ENCODE measurements at regions not wholly inside any gene's neighbourhood (a gene's known extent, or its start where the extent isn't known, plus 50 kb on each side); places are given as distances from the start of the nearest gene placed in this dataset.

DNA sequence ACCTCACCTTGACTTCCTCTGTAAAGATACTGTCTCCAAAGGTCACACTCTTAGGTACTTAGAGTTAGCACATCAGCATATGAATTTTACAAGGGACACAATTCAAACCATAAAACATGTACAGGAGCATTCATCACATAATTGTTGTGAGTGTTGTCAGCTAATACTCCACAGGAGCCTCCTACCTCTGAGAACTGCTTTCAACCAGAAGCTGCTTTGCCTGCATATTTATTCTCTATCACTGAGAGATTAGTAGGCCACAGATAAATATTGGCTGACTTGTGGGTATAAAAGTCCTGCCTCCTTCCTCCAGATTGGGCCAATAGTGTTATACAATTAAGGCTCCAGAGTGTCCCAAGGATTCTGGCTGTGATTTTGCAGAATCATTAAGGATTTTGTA, 1207.0 kb downstream of the XPNPEP1 start:
- no peak overlapping the region for H3K4me3 ChIP-seq (ENCODE audit: low read length in 2 of 2)
- peaks cover 3 to 11% of the 10 kb centered on the region in 2 donors for H3K9me3 ChIP-seq (ENCODE audit: control insufficient read depth in 2 of 2, insufficient read depth in 1 of 2, low read length in 1 of 2)

DNA sequence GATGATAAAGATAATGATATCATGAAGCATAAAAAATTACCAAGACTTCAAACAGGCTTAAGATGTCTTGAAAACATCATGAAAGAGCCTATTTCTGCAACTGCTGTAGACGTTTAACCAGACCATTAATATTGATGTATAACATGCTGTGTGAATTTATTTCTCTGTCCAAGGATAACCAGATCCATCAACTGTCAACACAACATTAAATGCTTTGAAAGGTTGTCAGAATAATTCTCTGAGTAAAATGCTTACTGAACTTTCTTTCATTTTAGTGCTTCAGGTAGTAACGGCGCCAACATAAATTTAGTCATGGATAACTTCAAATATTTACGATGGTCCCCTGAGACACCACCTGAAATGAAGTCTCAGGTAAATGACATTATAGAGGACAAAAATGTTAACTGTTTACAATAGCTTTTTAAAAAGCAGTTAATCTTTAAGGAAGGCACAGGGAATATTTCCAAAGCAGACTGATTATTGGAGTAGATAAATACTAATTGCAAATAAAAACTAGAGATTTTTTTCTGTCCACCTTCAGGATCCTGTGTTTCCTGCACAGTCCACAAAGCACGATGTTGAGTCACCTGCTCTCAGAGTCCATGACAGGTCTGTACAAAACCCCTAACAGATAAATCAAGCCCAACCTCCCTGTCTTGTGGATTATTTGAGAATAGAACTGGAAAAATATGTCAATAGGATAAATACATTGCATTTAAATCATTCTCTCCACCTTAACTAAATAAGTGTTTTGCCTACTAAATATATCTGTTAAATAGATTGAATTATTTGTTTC, 1213.2 kb downstream of the XPNPEP1 start:
- 87% methylated on average over 5 of the region's 5 CpGs for WGBS
- H3K36me3 ChIP-seq (ENCODE audit: control insufficient read depth in 2 of 2, insufficient read depth in 2 of 2, low read length in 1 of 2) = no peaks in the 10 kb centered on the region
- H3K27ac ChIP-seq (ENCODE audit: low read depth in 1 of 2, low read length in 1 of 2) = no peak overlapping the region
- peaks cover 3 to 11% of the 10 kb centered on the region in 2 donors for H3K9me3 ChIP-seq (ENCODE audit: control insufficient read depth in 2 of 2, insufficient read depth in 1 of 2, low read length in 1 of 2)
- DNase-seq (ENCODE audit: low read depth in 6 of 9, low spot score in 9 of 9) = no peak
- H3K27me3 ChIP-seq (ENCODE audit: control insufficient read depth in 2 of 2, insufficient read depth in 1 of 2, low read length in 1 of 2) = no peaks in the 10 kb centered on the region
- no peak overlapping the region for H3K4me3 ChIP-seq (ENCODE audit: low read length in 2 of 2)
- no peaks in the 10 kb centered on the region for H3K4me1 ChIP-seq (ENCODE audit: control insufficient read depth in 2 of 2, insufficient read depth in 2 of 2, low read length in 2 of 2)

More for the DNA sequence above, 1207.0 kb downstream of the XPNPEP1 start:
- no peaks in the 10 kb centered on the region for H3K36me3 ChIP-seq (ENCODE audit: control insufficient read depth in 2 of 2, insufficient read depth in 2 of 2, low read length in 1 of 2)
- H3K4me1 ChIP-seq (ENCODE audit: control insufficient read depth in 2 of 2, insufficient read depth in 2 of 2, low read length in 2 of 2) = no peaks in the 10 kb centered on the region
- no peaks in the 10 kb centered on the region for H3K27me3 ChIP-seq (ENCODE audit: control insufficient read depth in 2 of 2, insufficient read depth in 1 of 2, low read length in 1 of 2)
- DNase-seq (ENCODE audit: low read depth in 6 of 9, low spot score in 9 of 9) = no peak
- no peak overlapping the region for H3K27ac ChIP-seq (ENCODE audit: low read depth in 1 of 2, low read length in 1 of 2)

DNA sequence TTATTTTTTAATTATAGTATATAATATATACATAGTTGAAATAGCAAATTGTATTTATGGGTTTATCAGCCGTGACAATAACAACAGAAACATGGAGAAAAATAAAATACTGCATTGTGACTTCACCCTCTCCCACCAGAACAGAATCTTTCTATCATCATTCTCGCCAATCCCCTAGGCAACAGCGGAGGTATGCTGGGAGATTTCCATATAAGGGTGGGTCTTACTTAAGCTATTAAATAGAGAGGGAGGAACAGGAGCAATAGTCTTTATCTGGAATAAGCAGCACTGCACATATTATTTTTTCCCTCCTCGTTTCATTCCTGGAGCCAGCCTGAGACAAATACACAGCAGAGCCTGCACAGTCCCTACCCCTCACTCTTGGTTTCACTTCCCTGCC, 1214.9 kb downstream of the XPNPEP1 start:
- Histone ChIP-seq H3K27ac (ENCODE audit: low read depth in 1 of 2, low read length in 1 of 2) (no peak overlapping the region), H3K4me1 (ENCODE audit: control insufficient read depth in 2 of 2, insufficient read depth in 2 of 2, low read length in 2 of 2) (no peaks in the 10 kb centered on the region), H3K27me3 (ENCODE audit: control insufficient read depth in 2 of 2, insufficient read depth in 1 of 2, low read length in 1 of 2) (no peaks in the 10 kb centered on the region), H3K9me3 (ENCODE audit: control insufficient read depth in 2 of 2, insufficient read depth in 1 of 2, low read length in 1 of 2) (peaks cover 0 to 4% of the 10 kb centered on the region in 2 donors), H3K36me3 (ENCODE audit: control insufficient read depth in 2 of 2, insufficient read depth in 2 of 2, low read length in 1 of 2) (no peaks in the 10 kb centered on the region), H3K4me3 (ENCODE audit: low read length in 2 of 2) (no peak overlapping the region)
- 89% methylated on average over 4 of the region's 4 CpGs for WGBS
- no peak for DNase-seq (ENCODE audit: low read depth in 6 of 9, low spot score in 9 of 9)

DNA sequence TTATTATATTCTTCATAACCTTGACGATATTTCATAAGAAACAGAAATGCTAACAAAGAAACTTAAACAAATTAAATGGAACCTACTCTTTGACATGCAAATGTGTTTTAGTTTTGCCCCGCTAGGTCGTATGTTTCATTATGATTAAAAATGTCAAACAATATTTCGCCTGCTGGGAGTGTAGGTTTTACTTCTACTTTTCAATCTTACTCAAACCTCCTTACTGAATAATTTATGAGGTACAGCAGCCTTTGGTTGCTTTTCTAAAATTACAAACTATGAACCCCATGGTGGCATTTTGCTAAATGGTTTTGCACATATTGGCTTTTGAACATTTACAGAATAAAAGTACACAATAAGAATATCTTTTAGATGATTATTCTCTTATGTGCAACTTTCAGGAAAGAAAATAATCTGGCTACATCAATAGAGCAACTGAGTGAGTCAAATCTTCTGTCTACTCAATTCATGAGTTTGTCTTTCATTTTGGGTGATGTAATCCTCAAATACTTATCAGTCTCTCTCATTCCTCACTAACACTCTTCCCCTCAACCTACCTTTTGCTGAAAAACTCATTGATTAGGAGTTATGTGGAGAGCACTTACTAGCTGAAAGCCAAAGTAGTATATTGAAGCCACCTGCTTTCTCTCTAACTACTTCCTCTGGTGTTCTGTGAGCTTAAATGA, 1226.4 kb downstream of the XPNPEP1 start:
- no peak for DNase-seq (ENCODE audit: low read depth in 6 of 9, low spot score in 9 of 9)
- Histone ChIP-seq H3K4me3 (ENCODE audit: low read length in 2 of 2) (no peak overlapping the region), H3K36me3 (ENCODE audit: control insufficient read depth in 2 of 2, insufficient read depth in 2 of 2, low read length in 1 of 2) (no peaks in the 10 kb centered on the region), H3K4me1 (ENCODE audit: control insufficient read depth in 2 of 2, insufficient read depth in 2 of 2, low read length in 2 of 2) (no peaks in the 10 kb centered on the region), H3K9me3 (ENCODE audit: control insufficient read depth in 2 of 2, insufficient read depth in 1 of 2, low read length in 1 of 2) (no peaks in the 10 kb centered on the region), H3K27ac (ENCODE audit: low read depth in 1 of 2, low read length in 1 of 2) (no peak overlapping the region), H3K27me3 (ENCODE audit: control insufficient read depth in 2 of 2, insufficient read depth in 1 of 2, low read length in 1 of 2) (no peaks in the 10 kb centered on the region)
- 92% methylated on average over 4 of the region's 4 CpGs for WGBS

DNA sequence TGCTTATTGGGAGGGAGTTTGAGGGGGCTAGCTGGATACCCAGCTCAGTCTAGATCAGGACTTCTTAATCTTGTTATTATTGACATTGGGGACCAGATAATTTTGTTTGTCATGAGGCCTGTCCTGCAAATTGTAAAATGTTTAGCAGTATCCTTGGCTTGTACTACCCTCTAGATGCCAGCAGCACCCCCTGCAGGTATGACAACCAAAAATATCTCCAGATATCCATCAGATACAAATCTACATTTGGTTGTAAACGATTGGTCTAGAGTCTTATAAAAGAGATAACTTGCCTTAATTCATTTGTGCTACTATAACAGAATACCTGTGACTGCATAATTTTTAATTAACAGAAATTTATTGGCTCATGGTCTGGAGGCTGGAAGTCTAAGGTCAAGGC, 1232.2 kb downstream of the XPNPEP1 start:
- no peaks in the 10 kb centered on the region for H3K4me1 ChIP-seq (ENCODE audit: control insufficient read depth in 2 of 2, insufficient read depth in 2 of 2, low read length in 2 of 2)
- no peaks in the 10 kb centered on the region for H3K27me3 ChIP-seq (ENCODE audit: control insufficient read depth in 2 of 2, insufficient read depth in 1 of 2, low read length in 1 of 2)
- no peaks in the 10 kb centered on the region for H3K36me3 ChIP-seq (ENCODE audit: control insufficient read depth in 2 of 2, insufficient read depth in 2 of 2, low read length in 1 of 2)
- WGBS = 88% methylated on average over 1 of the region's 1 CpG
- no peak overlapping the region for H3K4me3 ChIP-seq (ENCODE audit: low read length in 2 of 2)
- DNase-seq (ENCODE audit: low read depth in 6 of 9, low spot score in 9 of 9) = no peak
- no peaks in the 10 kb centered on the region for H3K9me3 ChIP-seq (ENCODE audit: control insufficient read depth in 2 of 2, insufficient read depth in 1 of 2, low read length in 1 of 2)
- H3K27ac ChIP-seq (ENCODE audit: low read depth in 1 of 2, low read length in 1 of 2) = no peak overlapping the region

DNA sequence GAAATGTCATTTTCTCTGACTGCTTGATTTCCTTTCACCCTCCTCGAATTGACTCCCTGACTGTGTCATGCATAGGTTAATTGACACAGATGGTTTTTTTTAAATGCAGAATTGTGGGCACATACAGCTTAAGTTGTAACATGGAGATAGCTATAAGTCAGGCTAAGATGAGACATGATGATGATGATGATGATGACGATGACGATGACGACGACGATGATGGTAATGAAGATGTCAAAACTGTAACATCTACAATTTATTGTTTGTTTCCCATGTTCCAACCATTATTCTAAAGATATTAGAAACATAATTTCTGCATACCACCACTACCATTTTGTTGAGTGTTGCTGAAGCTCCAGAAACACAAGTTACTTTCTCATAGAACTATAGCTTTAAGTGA, 1232.8 kb downstream of the XPNPEP1 start:
- Histone ChIP-seq H3K36me3 (ENCODE audit: control insufficient read depth in 2 of 2, insufficient read depth in 2 of 2, low read length in 1 of 2) (no peaks in the 10 kb centered on the region), H3K4me1 (ENCODE audit: control insufficient read depth in 2 of 2, insufficient read depth in 2 of 2, low read length in 2 of 2) (no peaks in the 10 kb centered on the region), H3K4me3 (ENCODE audit: low read length in 2 of 2) (no peak overlapping the region), H3K27me3 (ENCODE audit: control insufficient read depth in 2 of 2, insufficient read depth in 1 of 2, low read length in 1 of 2) (no peaks in the 10 kb centered on the region), H3K9me3 (ENCODE audit: control insufficient read depth in 2 of 2, insufficient read depth in 1 of 2, low read length in 1 of 2) (no peaks in the 10 kb centered on the region), H3K27ac (ENCODE audit: low read depth in 1 of 2, low read length in 1 of 2) (no peak overlapping the region)
- WGBS = 94% methylated on average over 6 of the region's 6 CpGs
- no peak for DNase-seq (ENCODE audit: low read depth in 6 of 9, low spot score in 9 of 9)

DNA sequence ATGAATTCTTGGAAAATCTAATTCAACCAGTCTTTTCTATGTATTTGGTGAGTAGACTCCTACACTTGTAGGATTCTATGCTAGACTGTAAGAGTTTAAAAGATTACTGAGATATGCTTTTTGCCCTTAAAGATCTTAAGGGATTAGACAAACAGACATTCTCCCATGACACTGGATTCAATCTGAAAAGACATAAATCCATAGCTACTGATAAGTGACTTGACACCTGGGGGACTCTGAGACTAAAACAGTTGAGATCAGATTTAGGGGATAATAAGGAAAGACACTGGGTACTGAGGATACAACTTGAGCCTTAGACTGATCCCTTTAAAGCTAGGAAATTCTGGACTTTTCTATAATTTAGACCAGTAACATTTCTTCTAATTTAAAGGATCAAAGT, 1233.4 kb downstream of the XPNPEP1 start:
- H3K27me3 ChIP-seq (ENCODE audit: control insufficient read depth in 2 of 2, insufficient read depth in 1 of 2, low read length in 1 of 2) = no peaks in the 10 kb centered on the region
- no peaks in the 10 kb centered on the region for H3K9me3 ChIP-seq (ENCODE audit: control insufficient read depth in 2 of 2, insufficient read depth in 1 of 2, low read length in 1 of 2)
- no peaks in the 10 kb centered on the region for H3K36me3 ChIP-seq (ENCODE audit: control insufficient read depth in 2 of 2, insufficient read depth in 2 of 2, low read length in 1 of 2)
- H3K4me3 ChIP-seq (ENCODE audit: low read length in 2 of 2) = no peak overlapping the region
- DNase-seq (ENCODE audit: low read depth in 6 of 9, low spot score in 9 of 9) = no peak
- no peak overlapping the region for H3K27ac ChIP-seq (ENCODE audit: low read depth in 1 of 2, low read length in 1 of 2)
- no peaks in the 10 kb centered on the region for H3K4me1 ChIP-seq (ENCODE audit: control insufficient read depth in 2 of 2, insufficient read depth in 2 of 2, low read length in 2 of 2)

DNA sequence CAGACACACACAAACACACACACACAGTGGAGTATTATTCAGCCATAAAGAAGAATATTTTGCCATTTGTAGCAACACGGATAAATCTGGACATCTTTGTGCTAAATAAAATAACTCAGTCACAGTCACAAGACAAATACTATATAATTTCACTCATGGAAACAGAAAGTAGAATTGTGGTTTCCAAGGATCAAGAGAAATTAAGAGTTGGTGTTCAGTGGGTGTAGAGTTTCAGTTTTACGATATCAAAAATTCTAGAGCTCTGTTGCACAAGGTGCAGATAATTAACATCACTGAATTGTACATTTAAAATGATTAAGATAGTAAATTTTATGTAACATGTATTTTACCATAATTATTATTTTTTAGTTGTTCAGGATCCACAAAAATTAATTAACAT, 1235.0 kb downstream of the XPNPEP1 start:
- no peak for DNase-seq (ENCODE audit: low read depth in 6 of 9, low spot score in 9 of 9)
- no peaks in the 10 kb centered on the region for H3K36me3 ChIP-seq (ENCODE audit: control insufficient read depth in 2 of 2, insufficient read depth in 2 of 2, low read length in 1 of 2)
- H3K4me3 ChIP-seq (ENCODE audit: low read length in 2 of 2) = no peak overlapping the region
- H3K9me3 ChIP-seq (ENCODE audit: control insufficient read depth in 2 of 2, insufficient read depth in 1 of 2, low read length in 1 of 2) = no peaks in the 10 kb centered on the region
- 90% methylated on average over 2 of the region's 2 CpGs for WGBS
- H3K4me1 ChIP-seq (ENCODE audit: control insufficient read depth in 2 of 2, insufficient read depth in 2 of 2, low read length in 2 of 2) = no peaks in the 10 kb centered on the region
- no peak overlapping the region for H3K27ac ChIP-seq (ENCODE audit: low read depth in 1 of 2, low read length in 1 of 2)
- no peaks in the 10 kb centered on the region for H3K27me3 ChIP-seq (ENCODE audit: control insufficient read depth in 2 of 2, insufficient read depth in 1 of 2, low read length in 1 of 2)

DNA sequence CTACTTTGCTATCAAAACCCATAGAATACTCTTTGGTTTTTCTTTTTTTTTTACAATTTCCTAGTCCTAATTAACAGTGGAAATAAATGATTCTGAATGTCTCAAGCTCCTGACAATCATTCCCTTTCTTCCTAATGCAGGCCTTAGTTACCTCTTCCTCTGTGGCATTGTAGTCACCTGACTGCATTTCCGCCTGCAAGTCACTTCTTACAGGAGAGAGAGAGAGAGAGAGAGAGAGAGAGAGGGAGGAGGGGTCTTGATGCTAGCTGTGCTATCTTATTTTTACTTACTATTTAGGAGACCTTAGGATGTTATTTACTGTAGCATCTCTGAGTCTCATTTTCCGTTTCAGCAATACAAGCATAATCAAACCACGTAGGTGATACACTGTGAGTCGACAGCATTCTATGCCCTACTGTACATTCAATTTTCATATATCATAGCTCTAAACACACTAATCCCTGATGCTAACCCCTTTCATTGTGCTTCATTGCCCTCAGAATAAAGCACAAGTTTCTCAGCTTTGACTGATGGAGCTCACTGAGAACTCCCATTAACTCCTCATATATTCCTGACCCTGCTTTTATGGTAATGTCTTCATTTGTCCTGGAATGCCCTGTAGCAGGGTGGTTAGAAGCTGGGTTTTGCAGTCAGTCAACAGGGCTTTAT, 1237.3 kb downstream of the XPNPEP1 start:
- DNase-seq (ENCODE audit: low read depth in 6 of 9, low spot score in 9 of 9) = no peak
- H3K27me3 ChIP-seq (ENCODE audit: control insufficient read depth in 2 of 2, insufficient read depth in 1 of 2, low read length in 1 of 2) = no peaks in the 10 kb centered on the region
- no peaks in the 10 kb centered on the region for H3K9me3 ChIP-seq (ENCODE audit: control insufficient read depth in 2 of 2, insufficient read depth in 1 of 2, low read length in 1 of 2)
- no peak overlapping the region for H3K4me3 ChIP-seq (ENCODE audit: low read length in 2 of 2)
- no peak overlapping the region for H3K27ac ChIP-seq (ENCODE audit: low read depth in 1 of 2, low read length in 1 of 2)
- H3K4me1 ChIP-seq (ENCODE audit: control insufficient read depth in 2 of 2, insufficient read depth in 2 of 2, low read length in 2 of 2) = no peaks in the 10 kb centered on the region
- WGBS = 86% methylated on average over 4 of the region's 4 CpGs
- no peaks in the 10 kb centered on the region for H3K36me3 ChIP-seq (ENCODE audit: control insufficient read depth in 2 of 2, insufficient read depth in 2 of 2, low read length in 1 of 2)
